Activated CD8-positive, alpha-beta memory T cell treated with anti-CD3 and anti-CD28 coated beads, Interleukin-2, amount 10 ng/mL, durations not matched to agents 7 days and 5 days (primary cell): ENCODE measurements at regions not wholly inside any gene's neighbourhood (a gene's known extent, or its start where the extent isn't known, plus 50 kb on each side); places are given as distances from the start of the nearest gene placed in this dataset.

Source experiments
- ATAC-seq: fragments of 150-1000 bp; cut with Tn5 transposase; one replicate; pipeline ENCODE4 v1.10.0; 2021; ENCODE audit warnings: moderate library complexity
- CTCF ChIA-PET: fragments of 350-600 bp; sonication (Branson Sonifier 250); formaldehyde crosslinking; loops from one replicate; lab custom pipeline; 2021; ENCODE audit warnings: antibody characterized with exemption; lab: Charles Lee
- DNase-seq: peaks from one replicate; pipeline ENCODE4 v3.0.0-alpha.2; 2020
- H3K27ac Mint-ChIP-seq: one replicate; pipeline ENCODE4 v1.8.0; 2021; ENCODE audit warnings: mild to moderate bottlenecking, mixed read lengths
- H3K27me3 Mint-ChIP-seq: one replicate; pipeline ENCODE4 v1.8.0; 2021; ENCODE audit warnings: mixed read lengths
- H3K36me3 Mint-ChIP-seq: one replicate; pipeline ENCODE4 v1.8.0; 2021; ENCODE audit warnings: mild to moderate bottlenecking, mixed read lengths
- H3K4me1 Mint-ChIP-seq: one replicate; pipeline ENCODE4 v1.8.0; 2021; ENCODE audit warnings: mixed read lengths
- H3K4me3 Mint-ChIP-seq: one replicate; pipeline ENCODE4 v1.8.0; 2021; ENCODE audit warnings: mild to moderate bottlenecking, moderate library complexity, mixed read lengths
- H3K9me3 Mint-ChIP-seq: one replicate; pipeline ENCODE4 v1.8.0; 2022; ENCODE audit warnings: low read depth, mixed read lengths

DNA sequence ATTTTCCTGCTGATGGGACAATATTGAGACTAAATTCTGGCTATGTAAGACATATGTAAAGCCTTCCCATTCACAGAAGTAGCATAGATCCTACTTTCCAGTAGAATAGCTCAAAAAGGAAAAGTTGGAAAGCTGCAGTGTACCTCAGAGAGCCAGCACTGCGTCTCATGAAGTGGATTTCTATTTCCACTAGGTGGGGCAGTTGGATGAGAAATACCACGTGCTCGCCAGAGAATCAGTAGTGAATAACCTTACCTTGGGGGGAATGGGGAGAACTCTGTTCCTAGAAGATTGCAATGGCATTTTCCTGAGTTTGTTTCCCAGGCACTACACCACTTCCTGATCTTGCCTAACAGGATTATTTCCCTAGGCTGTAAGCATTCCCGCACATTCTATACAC is 907.1 kb downstream of the FSTL5 start:
- no peak overlapping the region for H3K4me3 Mint-ChIP-seq
- CTCF ChIA-PET = no interaction called here
- H3K27ac Mint-ChIP-seq = no peak overlapping the region
- no peaks in the 10 kb centered on the region for H3K27me3 Mint-ChIP-seq
- no peaks in the 10 kb centered on the region for H3K36me3 Mint-ChIP-seq
- peaks cover 12% of the 10 kb centered on the region for H3K9me3 Mint-ChIP-seq
- ATAC-seq (no peak), DNase-seq (no peak)
- no peaks in the 10 kb centered on the region for H3K4me1 Mint-ChIP-seq

- no peak for ATAC-seq
- CTCF ChIA-PET = interaction anchor here (0.6 kb wide), 1 partner anchor 633 kb away, joined by 3 read pairs; no protein-coding TSS in a partner anchor
- Mint-ChIP-seq H3K9me3 (peaks cover 14% of the 10 kb centered on the region), H3K4me1 (no peaks in the 10 kb centered on the region), H3K27ac (no peak overlapping the region), H3K4me3 (no peak overlapping the region), H3K27me3 (no peaks in the 10 kb centered on the region), H3K36me3 (no peaks in the 10 kb centered on the region)
- DNase-seq = no peak
Measured at GRCh38 chr4:161256172-161256571, 907.6 kb downstream of the FSTL5 start.

DNA sequence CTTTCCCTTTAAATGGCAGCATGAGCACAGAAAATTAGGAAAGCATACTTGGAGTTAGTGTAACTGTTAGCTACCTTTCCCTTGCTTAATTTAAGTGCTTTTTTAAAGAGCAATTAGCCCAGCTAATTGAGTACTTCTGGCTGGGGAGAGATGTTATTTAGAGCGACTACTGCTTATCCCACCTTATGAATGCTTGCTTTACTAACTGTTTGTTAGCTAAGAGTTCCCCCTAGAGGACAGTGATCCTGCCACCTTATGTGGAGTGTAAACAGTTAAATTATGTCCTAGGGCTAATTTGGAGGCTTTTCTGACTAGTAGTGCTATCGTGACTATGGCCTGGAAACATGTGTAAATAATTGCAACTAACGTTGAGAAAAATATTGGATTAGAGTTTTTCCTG is 909.4 kb downstream of the FSTL5 start:
- Mint-ChIP-seq H3K27ac (no peak overlapping the region), H3K9me3 (peaks cover 10% of the 10 kb centered on the region), H3K27me3 (no peaks in the 10 kb centered on the region), H3K4me1 (no peaks in the 10 kb centered on the region), H3K4me3 (no peak overlapping the region), H3K36me3 (no peaks in the 10 kb centered on the region)
- CTCF ChIA-PET = no interaction called here
- DNase-seq (no peak), ATAC-seq (no peak)

- DNase-seq (no peak), ATAC-seq (no peak)
- no peaks in the 10 kb centered on the region for H3K36me3 Mint-ChIP-seq
- H3K27me3 Mint-ChIP-seq = no peaks in the 10 kb centered on the region
- H3K4me1 Mint-ChIP-seq = no peaks in the 10 kb centered on the region
- no peak overlapping the region for H3K27ac Mint-ChIP-seq
- H3K4me3 Mint-ChIP-seq = no peak overlapping the region
- peaks cover 14% of the 10 kb centered on the region for H3K9me3 Mint-ChIP-seq
- CTCF ChIA-PET = no interaction called here
Measured at GRCh38 chr4:161252520-161253141, 911.2 kb downstream of the FSTL5 start.

GRCh38 chr4:161249779-161250440 is 913.9 kb downstream of the FSTL5 start:
- no peaks in the 10 kb centered on the region for H3K4me1 Mint-ChIP-seq
- no peaks in the 10 kb centered on the region for H3K27me3 Mint-ChIP-seq
- no peak overlapping the region for H3K4me3 Mint-ChIP-seq
- no peak overlapping the region for H3K27ac Mint-ChIP-seq
- DNase-seq = no peak
- CTCF ChIA-PET = no interaction called here
- no peaks in the 10 kb centered on the region for H3K36me3 Mint-ChIP-seq
- H3K9me3 Mint-ChIP-seq = peaks cover 8% of the 10 kb centered on the region
- ATAC-seq = no peak

- Mint-ChIP-seq H3K27ac (no peak overlapping the region), H3K4me3 (no peak overlapping the region), H3K27me3 (no peaks in the 10 kb centered on the region), H3K36me3 (no peaks in the 10 kb centered on the region), H3K4me1 (no peaks in the 10 kb centered on the region), H3K9me3 (peaks cover 6% of the 10 kb centered on the region)
- DNase-seq = no peak
- CTCF ChIA-PET = no interaction called here
- ATAC-seq = no peak
Measured at GRCh38 chr4:161248880-161249279, 914.9 kb downstream of the FSTL5 start.

GRCh38 chr4:161247831-161248230 is 916.0 kb downstream of the FSTL5 start:
- Mint-ChIP-seq H3K36me3 (no peaks in the 10 kb centered on the region), H3K9me3 (peaks cover 6% of the 10 kb centered on the region), H3K4me1 (no peaks in the 10 kb centered on the region), H3K4me3 (no peak overlapping the region), H3K27ac (no peak overlapping the region), H3K27me3 (no peaks in the 10 kb centered on the region)
- ATAC-seq (no peak), DNase-seq (no peak)
- CTCF ChIA-PET = no interaction called here

DNA sequence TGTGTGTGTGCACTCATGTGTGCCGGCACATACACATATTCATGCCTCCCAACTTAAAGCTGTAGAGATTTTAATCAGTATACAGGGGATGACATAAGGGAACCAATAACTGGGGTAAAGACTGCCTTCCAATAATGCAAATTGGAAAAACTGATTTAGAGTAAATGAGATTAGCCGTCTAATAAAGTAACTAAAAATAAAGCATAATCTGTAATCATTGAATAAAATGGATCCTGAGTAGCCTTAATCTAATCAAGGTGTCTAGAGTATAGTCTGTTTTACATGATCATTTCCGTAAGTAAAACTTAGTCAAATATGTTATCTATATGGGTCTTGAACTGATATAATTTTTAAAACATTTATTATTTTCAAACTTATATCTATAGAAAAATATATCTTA is 925.8 kb downstream of the FSTL5 start:
- Mint-ChIP-seq H3K27me3 (no peaks in the 10 kb centered on the region), H3K27ac (no peak overlapping the region), H3K9me3 (peaks cover 2% of the 10 kb centered on the region), H3K36me3 (no peaks in the 10 kb centered on the region), H3K4me3 (no peak overlapping the region), H3K4me1 (no peaks in the 10 kb centered on the region)
- no peak for ATAC-seq
- DNase-seq = no peak
- CTCF ChIA-PET = no interaction called here

GRCh38 chr4:161237495-161237894 is 926.3 kb downstream of the FSTL5 start:
- DNase-seq (no peak), ATAC-seq (no peak)
- no peaks in the 10 kb centered on the region for H3K27me3 Mint-ChIP-seq
- no peak overlapping the region for H3K4me3 Mint-ChIP-seq
- H3K36me3 Mint-ChIP-seq = no peaks in the 10 kb centered on the region
- CTCF ChIA-PET = no interaction called here
- no peaks in the 10 kb centered on the region for H3K4me1 Mint-ChIP-seq
- no peak overlapping the region for H3K27ac Mint-ChIP-seq
- peaks cover 2% of the 10 kb centered on the region for H3K9me3 Mint-ChIP-seq

GRCh38 chr4:161225327-161225726 is 938.5 kb downstream of the FSTL5 start:
- ATAC-seq (no peak), DNase-seq (no peak)
- Mint-ChIP-seq H3K36me3 (no peaks in the 10 kb centered on the region), H3K9me3 (peaks cover 13% of the 10 kb centered on the region), H3K4me1 (no peaks in the 10 kb centered on the region), H3K27me3 (no peaks in the 10 kb centered on the region), H3K4me3 (no peak overlapping the region), H3K27ac (no peak overlapping the region)
- CTCF ChIA-PET = no interaction called here

GRCh38 chr4:161222889-161223288 is 940.9 kb downstream of the FSTL5 start:
- H3K27me3 Mint-ChIP-seq = no peaks in the 10 kb centered on the region
- peaks cover 16% of the 10 kb centered on the region for H3K9me3 Mint-ChIP-seq
- no peaks in the 10 kb centered on the region for H3K4me1 Mint-ChIP-seq
- H3K36me3 Mint-ChIP-seq = no peaks in the 10 kb centered on the region
- H3K4me3 Mint-ChIP-seq = no peak overlapping the region
- no peak for DNase-seq
- H3K27ac Mint-ChIP-seq = no peak overlapping the region
- no peak for ATAC-seq
- CTCF ChIA-PET = no interaction called here

DNA sequence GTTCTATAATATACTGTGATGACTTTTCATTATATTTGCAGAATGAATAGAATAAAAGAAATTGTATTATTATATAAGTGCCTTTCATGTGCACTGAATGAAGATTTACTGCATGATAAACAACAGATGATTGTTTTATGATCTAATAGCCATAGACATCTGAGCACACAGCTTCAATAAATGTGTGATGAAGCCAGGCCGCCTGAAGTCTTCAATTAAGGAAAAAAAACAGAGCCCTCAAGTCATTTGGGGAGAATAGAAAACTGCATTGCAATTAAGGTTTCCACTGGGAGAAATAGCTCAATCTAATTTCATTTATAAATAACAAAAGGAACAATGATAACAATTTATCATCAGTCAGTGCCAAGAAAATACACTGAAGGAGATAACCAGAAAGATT is 955.2 kb downstream of the FSTL5 start:
- no peak overlapping the region for H3K4me3 Mint-ChIP-seq
- H3K4me1 Mint-ChIP-seq = no peaks in the 10 kb centered on the region
- no peaks in the 10 kb centered on the region for H3K36me3 Mint-ChIP-seq
- H3K27ac Mint-ChIP-seq = no peak overlapping the region
- DNase-seq (no peak), ATAC-seq (no peak)
- CTCF ChIA-PET = no interaction called here
- H3K9me3 Mint-ChIP-seq = peaks cover 20% of the 10 kb centered on the region
- no peaks in the 10 kb centered on the region for H3K27me3 Mint-ChIP-seq

GRCh38 chr4:161206528-161207080 is 957.2 kb downstream of the FSTL5 start:
- Mint-ChIP-seq H3K36me3 (no peaks in the 10 kb centered on the region), H3K27ac (no peak overlapping the region), H3K27me3 (no peaks in the 10 kb centered on the region), H3K9me3 (peaks cover 8% of the 10 kb centered on the region), H3K4me3 (no peak overlapping the region), H3K4me1 (no peaks in the 10 kb centered on the region)
- DNase-seq (no peak), ATAC-seq (no peak)
- CTCF ChIA-PET = no interaction called here

- ATAC-seq (no peak), DNase-seq (no peak)
- Mint-ChIP-seq H3K27ac (no peak overlapping the region), H3K4me3 (no peak overlapping the region), H3K4me1 (no peaks in the 10 kb centered on the region), H3K9me3 (peaks cover 6% of the 10 kb centered on the region), H3K36me3 (no peaks in the 10 kb centered on the region), H3K27me3 (no peaks in the 10 kb centered on the region)
- CTCF ChIA-PET = no interaction called here
Measured at GRCh38 chr4:161203865-161204264, 959.9 kb downstream of the FSTL5 start.
